Neutrophil (primary cell): ENCODE measurements at regions not wholly inside any gene's neighbourhood (a gene's known extent, or its start where the extent isn't known, plus 50 kb on each side); places are given as distances from the start of the nearest gene placed in this dataset.

Experiments
- H3K27ac ChIP-seq: fragments of 200-600 bp; sonication (generic); 2 replicates; pipeline ENCODE4 v1.5.1; 2016; ENCODE audit warnings: mild to moderate bottlenecking, moderate library complexity
- H3K27me3 ChIP-seq: fragments of 200-600 bp; sonication (generic); 2 replicates; pipeline ENCODE4 v1.6.0; 2016; ENCODE audit warnings: mild to moderate bottlenecking
- H3K36me3 ChIP-seq: fragments of 200-600 bp; sonication (generic); 2 replicates; pipeline ENCODE4 v1.5.1; 2017
- H3K4me1 ChIP-seq, 2 experiments: fragments of 200-600 bp in 1 of 2; sonication (generic) in 1 of 2; 1 replicate in 1 of 2; 2 replicates in 1 of 2; pipeline versions ENCODE4 v1.5.1 to v1.6.1; 2013 to 2016; ENCODE audit warnings: low read depth in 1 of 2, low read length in 1 of 2, mild to moderate bottlenecking in 1 of 2, moderate library complexity in 1 of 2; ENCODE audit not compliant: control insufficient read depth in 1 of 2, insufficient read depth in 1 of 2
- H3K4me3 ChIP-seq, 2 experiments: fragments of 200-600 bp in 1 of 2; sonication (generic) in 1 of 2; 1 replicate in 1 of 2; 2 replicates in 1 of 2; pipeline ENCODE4 v1.5.1; 2013 to 2016; ENCODE audit warnings: low read depth in 1 of 2, low read length in 1 of 2, mild to moderate bottlenecking in 1 of 2, moderate library complexity in 1 of 2
- H3K9me3 ChIP-seq: fragments of 200-600 bp; sonication (generic); 2 replicates; pipeline ENCODE4 v1.5.1; 2016
- CTCF ChIP-seq: fragments of 200-600 bp; sonication (generic); IDR thresholded peaks from 2 replicates; pipeline ENCODE4 v1.5.1; 2016; ENCODE audit warnings: antibody characterized with exemption

- Histone ChIP-seq H3K36me3 (no peaks in the 10 kb centered on the region), H3K27me3 (no peaks in the 10 kb centered on the region), H3K9me3 (no peaks in the 10 kb centered on the region), H3K4me3 (no peak overlapping the region), H3K27ac (no peak overlapping the region), H3K4me1 (no peaks in the 10 kb centered on the region)
- no peak for TF ChIP-seq CTCF
Measured at GRCh38 chr2:6392966-6393365, 472.7 kb downstream of the CMPK2 start.

GRCh38 chr2:6393819-6394218 is 471.9 kb downstream of the CMPK2 start:
- Histone ChIP-seq H3K4me3 (no peak overlapping the region), H3K27ac (no peak overlapping the region), H3K9me3 (no peaks in the 10 kb centered on the region), H3K36me3 (no peaks in the 10 kb centered on the region), H3K27me3 (no peaks in the 10 kb centered on the region), H3K4me1 (no peaks in the 10 kb centered on the region)
- no peak for TF ChIP-seq CTCF

- TF ChIP-seq CTCF: no peak
- Histone ChIP-seq H3K27me3 (no peaks in the 10 kb centered on the region), H3K36me3 (no peaks in the 10 kb centered on the region), H3K4me1 (no peaks in the 10 kb centered on the region), H3K4me3 (no peak overlapping the region), H3K9me3 (no peaks in the 10 kb centered on the region), H3K27ac (no peak overlapping the region)
Measured at GRCh38 chr2:6394276-6394675, 471.4 kb downstream of the CMPK2 start.

- Histone ChIP-seq H3K27me3 (no peaks in the 10 kb centered on the region), H3K4me3 (no peak overlapping the region), H3K4me1 (no peaks in the 10 kb centered on the region), H3K36me3 (no peaks in the 10 kb centered on the region), H3K9me3 (no peaks in the 10 kb centered on the region), H3K27ac (no peak overlapping the region)
- no peak for TF ChIP-seq CTCF
Measured at GRCh38 chr2:6398421-6398820, 467.3 kb downstream of the CMPK2 start.

GRCh38 chr2:6401301-6401700 is 464.4 kb downstream of the CMPK2 start:
- no peak overlapping the region for H3K27ac ChIP-seq

More at GRCh38 chr2:6401301-6401700, 464.4 kb downstream of the CMPK2 start:
- Histone ChIP-seq H3K4me3 (no peak overlapping the region), H3K4me1 (no peaks in the 10 kb centered on the region), H3K27me3 (no peaks in the 10 kb centered on the region), H3K9me3 (no peaks in the 10 kb centered on the region), H3K36me3 (no peaks in the 10 kb centered on the region)
- TF ChIP-seq CTCF: no peak
